NCI-H510A (cell line): ENCODE measurements at regions not wholly inside any gene's neighbourhood (a gene's known extent, or its start where the extent isn't known, plus 50 kb on each side); places are given as distances from the start of the nearest gene placed in this dataset.
"Not testable (repeated sequence)": the region's sequence is repeated elsewhere in the genome, so short reads cannot be mapped to it uniquely, and the experiment has no call there.

ENCODE experiments used
- DNase-seq: peaks from one replicate; lab custom pipeline; 2025; lab: John Stamatoyannopoulos, UW

DNA sequence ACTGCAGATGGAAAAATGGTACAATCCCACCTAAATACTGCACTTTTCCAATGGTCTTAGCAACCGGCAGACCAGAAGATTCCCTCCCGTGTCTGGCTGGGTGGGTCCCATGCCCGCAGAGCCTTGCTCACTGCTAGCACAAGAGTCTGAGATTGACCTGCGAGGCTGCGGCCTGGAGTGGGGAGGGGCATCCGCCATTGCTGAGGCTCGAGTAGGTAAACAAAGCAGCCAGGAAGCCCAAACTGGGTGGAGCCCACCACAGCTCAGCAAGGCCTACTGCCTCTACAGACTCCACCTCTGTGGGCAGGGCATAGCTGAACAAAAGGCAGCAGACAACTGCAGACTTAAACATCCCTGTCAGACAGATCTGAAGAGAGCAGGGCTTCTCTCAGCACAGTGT is 221.6 kb upstream of the CTNND2 start:
- DNase-seq, result no peak

DNA sequence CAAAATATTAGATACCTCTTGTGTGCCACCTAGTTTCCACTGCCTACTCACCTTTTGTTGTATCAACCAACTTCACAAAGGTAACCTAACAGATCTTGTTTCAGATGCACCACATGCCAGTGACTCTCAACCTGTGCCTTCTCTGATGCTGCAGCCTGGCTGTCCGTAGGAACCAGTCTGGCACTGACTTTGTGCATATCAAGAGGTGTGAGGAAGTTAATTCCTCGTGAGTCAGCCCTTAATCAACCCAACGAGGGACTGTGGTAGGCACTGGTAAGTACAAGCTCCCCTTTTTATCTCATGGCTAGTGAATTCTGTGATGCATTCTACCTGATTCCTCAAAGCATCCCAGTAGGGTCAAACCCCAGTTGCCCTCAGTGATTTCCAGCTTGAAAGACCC is 215.4 kb upstream of the CTNND2 start:
- no peak for DNase-seq

DNA sequence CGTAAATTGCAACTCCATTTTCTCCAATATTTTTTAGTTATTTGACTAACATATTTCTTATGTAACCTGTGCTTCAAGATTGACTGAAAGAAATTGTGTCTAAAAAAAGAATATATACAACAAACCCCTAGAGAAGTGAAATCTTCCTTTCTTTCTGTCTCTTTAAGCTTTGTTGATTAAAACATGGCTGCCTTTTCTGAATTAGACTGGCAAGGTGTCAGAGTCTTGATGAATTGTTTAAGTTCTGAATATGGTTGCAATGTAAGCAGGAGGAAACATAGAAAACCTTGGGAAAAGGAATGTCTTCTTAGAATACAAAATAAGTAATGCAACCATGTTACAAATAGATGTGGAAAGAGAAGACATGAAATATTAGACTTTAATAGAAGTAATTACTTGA is 209.8 kb upstream of the CTNND2 start:
- DNase-seq, result no peak

DNA sequence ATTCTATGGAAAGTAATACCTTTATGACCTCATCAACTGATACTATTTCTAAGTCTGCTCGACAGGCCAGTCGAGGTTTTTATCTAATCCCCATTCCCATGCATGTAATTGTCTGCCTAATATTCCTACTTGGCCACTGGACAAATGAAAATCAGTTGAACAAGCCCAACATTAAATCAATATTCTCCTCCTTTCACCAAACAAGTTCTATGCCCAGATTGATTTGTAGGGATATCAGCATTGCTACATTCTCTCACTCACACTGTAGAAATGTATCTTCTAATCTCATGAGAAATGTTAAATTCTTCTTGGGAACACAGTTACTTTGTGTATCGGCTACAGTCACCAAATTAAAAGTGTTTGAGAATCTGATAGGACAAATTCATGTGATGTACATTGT is 208.8 kb upstream of the CTNND2 start:
- DNase-seq, result no peak

DNA sequence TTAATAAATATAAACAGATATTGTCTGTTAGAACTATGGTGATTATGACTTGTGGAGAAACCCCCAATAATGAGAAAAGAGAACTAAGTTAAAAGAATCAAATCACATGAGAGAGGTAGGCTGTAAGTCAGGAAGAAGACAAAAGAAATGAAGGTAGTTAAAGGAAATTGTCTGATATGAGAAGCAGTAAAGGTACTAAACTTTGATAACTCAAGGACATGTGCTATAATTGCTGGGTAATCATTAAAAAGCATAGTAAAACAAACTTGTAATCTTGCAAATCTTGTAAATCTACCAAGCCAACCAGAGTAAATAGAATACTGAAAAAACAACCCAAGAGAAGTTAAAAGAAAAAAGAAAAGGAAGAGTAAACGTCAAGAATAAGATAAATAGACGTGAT is 207.0 kb upstream of the CTNND2 start:
- DNase-seq, result no peak

DNA sequence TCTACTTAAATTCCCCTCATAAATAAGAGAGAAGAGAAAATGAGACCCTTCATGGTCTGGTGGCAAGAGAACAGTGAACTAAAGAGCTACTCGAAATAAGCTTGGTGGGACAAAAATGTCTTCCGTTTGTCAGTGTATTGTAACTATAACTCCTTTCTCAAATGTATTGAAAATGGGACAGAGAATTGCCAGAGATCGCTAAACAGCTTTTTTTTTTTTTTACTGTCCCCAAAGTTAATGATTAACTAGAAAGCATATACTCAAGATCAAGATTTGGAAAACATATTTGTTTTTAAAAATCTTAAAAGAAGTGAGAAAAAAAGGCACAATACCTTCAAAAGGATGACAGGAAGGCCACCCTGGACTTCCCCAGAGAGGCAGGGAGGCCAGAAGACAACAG is 206.4 kb upstream of the CTNND2 start:
- DNase-seq, result no peak

DNA sequence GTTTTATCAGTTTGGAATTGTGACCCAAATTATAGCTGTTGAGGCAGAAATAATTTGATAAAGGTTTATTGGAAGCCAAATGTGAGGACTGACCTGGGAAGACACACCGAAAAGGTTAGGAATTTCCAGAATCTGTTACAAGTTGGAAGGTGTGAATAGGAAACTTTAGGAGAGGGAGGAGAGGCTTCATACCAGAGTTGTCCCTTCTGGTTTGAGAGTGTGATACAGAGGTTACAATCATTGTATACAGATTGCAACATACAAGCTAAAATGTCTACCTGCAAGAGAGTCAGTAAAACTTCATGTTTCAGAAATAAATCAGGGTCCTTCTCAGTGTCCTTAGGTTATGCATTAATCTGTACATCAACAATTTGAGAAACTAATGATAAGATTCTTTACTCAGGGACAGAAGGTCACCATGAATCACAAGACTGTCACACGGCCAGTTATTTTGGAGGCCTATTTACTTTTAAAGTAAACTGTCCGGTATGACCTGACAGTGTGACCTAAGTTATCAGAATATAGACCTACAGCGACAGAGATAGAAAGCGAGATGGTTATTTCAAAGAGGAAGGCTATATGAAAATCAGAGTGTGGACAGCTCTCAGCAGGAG is 204.9 kb upstream of the CTNND2 start:
- no peak for DNase-seq

DNA sequence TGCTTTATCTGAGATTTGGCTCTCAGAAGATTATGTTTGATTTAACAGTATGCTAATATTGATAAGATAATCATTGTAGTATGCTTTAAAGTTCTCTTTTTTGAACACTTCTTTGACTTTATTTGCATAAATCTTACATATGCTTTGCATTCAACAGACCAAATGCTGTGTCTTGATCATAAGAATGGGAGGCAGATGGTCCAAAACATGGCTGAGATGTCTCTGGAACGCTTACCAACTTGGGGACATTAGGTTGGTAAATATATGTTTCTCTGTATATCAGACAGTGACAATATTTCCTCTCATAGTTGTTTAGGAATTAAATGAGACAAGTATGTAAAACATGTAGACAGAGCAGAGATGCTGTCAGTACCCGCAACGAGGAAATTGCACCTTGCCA is 197.9 kb upstream of the CTNND2 start:
- no peak for DNase-seq

DNA sequence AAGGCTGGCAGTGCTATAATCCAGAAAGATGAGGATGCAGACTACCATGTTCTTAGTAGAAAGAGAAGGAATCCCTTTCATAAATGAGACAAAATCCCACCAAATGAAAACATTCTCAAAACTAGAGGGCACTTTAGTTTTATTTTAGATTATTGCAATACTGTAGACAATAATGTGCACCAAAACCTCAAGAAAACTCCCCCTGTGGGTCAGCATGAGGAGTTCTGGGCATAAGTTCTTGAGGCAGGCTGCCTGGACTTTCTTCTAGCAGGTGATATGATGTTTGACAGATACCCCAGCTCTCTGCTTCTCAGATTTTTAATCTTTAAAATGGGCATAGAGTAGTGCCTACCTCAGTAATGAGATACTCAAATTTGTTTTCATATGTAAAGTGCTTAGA is 196.3 kb upstream of the CTNND2 start:
- no peak for DNase-seq

DNA sequence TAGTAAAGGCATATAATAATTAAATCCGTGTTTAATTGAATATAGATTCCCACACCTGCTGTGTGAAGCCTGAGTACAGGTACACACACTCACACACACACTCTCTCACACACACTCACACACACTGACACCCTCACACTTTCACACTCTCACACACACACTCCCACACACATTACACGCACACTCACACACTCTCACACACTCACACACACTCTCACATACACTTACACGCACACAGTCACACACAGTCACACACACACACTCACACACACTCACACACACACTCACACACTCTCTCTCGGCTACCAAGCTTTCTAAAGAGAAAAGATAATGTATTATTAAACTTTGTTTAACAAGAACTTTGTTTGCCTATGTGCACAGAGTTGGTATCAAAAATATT is 195.1 kb upstream of the CTNND2 start:
- DNase-seq, result no peak

DNA sequence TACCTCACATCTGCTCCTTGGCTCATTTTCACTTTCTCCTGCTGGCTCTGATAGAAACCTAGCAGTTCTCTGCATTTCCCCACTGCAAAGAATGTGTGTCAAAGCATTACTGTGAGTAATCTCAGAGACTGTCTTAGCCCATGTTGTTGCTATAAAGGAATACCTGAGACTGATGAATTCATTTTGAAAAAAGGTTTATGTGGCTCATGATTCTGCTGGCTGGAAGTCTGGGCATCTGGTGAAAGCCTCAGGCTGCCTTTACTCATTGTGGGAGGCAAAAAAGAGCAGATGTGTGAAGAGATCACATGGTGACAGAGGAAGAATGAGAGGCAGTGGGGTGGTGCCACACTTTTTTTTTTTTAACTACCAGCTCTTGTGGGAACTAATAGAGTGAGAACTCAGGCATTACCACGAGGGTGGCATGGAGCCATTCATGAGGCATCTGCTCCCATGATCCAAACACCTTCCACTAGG is 191.6 kb upstream of the CTNND2 start:
- peak; percentile 13 for DNase-seq

DNA sequence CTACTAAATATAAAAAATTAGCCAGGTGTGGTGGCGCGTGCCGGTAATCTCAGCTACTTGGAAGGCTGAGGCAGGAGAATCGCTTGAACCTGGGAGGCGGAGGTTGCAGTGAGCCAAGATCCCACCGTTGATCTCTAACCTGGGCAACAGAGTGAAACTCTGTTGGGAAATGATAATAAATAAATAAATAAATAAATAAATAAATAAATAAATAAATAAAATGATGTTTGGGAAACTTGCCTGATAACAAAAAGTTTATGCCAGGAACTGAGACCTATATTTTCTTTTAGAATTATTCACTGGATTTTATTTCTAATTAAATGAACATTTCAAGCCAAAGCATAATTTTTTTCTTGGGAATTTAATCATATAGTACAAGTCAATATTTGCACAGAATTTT is 189.3 kb upstream of the CTNND2 start:
- no peak for DNase-seq

DNA sequence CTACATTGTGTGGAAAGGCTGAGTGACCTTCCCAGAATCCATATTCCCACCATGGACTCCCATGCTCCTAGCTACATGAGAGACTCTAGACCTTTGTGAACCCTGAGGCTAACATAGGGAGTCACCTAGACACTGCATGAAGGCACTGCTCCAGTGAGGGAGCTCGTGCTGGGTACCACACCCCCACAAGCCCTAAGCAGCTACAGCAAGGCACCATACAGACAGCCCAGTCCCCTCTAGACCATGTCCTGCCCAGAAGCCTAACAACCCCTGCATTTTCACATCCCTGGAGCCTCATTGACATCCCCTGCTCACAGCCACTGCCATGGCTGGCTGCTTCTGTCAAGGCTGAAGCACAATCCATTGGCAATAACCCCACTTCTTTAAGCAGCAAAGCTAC is 176.5 kb upstream of the CTNND2 start:
- no peak for DNase-seq

DNA sequence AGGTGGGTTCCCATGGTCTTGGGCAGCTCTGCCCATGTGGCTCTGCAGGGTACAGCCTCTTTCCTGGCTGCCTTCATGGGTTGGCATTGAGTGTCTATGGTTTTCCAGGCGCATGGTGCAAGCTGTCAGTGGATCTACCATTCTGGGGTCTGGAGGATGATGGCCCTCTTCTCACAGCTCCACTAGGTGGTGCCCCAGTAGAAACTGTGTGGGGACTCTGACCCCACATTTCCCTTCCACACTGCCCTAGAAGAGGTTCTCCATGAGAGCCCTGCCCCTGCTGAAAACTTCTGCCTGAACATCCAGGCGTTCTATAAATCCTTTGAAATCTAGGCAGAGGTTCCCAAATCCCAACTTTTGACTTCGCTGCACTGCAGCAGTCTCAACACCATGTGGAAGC is 174.0 kb upstream of the CTNND2 start:
- DNase-seq, result not testable (repeated sequence)

DNA sequence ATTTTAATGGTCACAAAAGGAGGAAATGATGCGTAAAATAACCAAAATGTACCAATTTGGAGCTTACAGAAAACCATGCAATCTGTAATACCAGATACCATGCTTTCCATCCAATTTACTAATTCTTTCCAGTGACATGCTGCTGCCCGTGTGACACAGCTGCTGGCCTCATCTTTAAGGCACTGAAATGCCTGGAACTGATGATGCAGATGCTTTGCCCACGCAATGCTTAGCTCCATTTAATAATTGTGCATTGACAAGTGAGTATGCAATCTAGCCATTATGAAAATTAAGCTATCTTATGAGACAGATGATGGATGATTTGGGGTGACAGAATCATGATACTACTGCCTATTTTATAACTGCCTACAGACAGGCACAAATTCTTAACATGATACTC is 169.2 kb upstream of the CTNND2 start:
- DNase-seq, result no peak

DNA sequence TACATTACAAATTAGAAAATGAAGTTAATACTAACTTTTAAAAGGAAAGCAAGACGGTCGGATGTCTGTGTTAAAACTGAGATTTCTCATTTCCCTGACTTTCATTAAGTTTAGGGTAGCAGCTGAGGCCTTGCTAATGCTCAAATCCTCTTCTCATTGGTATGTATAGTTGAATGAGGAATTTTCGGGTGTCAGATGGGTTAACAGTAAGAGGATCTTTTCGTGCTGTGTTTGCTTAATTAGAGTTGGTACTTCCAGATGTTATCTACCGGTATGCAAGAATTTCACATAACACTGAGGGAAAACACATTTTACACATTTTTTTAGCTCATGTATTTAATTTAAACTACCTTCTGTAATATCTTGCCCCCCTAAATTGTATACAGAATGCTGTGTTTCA is 168.2 kb upstream of the CTNND2 start:
- no peak for DNase-seq

DNA sequence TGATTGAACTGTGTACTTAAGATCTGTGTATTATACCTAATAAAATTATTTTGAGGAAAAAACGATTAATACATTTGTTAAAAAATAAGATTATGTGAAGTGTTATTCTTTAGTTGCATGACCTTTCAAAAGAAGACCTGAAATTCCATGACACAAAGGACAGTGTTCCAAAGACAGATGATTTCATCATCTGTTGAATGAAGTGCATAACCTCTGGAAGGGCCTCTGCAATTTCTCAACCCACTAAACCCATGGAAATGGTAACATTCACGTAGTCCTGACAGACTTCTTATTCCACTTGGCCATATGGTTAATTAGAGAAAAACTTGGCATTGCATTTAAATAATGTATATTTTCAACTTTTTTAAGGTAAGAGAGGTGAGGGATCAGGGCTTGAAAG is 167.2 kb upstream of the CTNND2 start:
- no peak for DNase-seq

DNA sequence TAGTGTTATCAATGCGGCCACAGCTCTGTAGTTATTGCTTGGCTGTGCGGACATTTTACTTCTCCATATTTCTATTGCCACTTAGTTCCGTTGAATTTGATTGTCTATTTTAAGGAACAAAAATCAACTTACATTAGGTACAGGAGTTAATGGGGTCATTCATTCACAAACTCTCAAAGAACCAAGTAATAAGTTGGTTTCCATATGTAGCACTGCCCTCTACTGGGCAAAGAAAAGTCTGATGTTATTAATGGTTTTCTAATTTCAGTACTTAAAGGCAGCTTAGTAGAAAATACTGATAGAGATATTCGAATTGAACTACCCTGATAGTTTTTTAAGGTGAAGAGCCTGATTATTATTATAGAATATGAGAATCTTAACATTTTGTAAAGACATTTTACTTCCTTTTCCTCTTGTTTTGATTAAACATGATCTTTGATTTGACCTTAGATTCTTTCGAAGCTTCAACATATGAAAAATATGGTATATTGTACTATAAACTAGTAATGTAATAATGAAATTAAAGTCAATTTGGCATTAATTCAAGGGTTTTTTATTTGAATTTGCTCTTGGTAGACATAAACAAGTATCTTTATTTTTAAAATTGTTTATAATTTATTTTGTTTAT is 119.5 kb upstream of the CTNND2 start:
- no peak for DNase-seq

DNA sequence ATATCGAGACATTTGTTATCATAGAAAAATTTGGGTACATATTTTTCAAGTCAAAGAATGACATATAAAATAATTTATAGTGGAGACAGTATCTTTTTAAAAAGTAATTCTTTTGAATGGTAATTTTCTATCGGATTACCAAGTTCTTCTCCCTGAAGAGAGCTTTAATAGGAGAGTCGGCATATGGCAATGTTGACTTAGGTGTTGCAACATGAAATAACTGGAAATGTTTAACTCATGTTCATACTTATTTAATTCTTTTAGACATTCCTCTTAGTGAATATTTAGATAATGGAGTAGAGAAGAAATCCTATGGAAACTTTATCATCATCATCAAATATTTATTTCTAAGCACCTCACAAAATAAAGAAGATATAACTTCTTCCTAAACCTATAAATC is 118.2 kb upstream of the CTNND2 start:
- no peak for DNase-seq

DNA sequence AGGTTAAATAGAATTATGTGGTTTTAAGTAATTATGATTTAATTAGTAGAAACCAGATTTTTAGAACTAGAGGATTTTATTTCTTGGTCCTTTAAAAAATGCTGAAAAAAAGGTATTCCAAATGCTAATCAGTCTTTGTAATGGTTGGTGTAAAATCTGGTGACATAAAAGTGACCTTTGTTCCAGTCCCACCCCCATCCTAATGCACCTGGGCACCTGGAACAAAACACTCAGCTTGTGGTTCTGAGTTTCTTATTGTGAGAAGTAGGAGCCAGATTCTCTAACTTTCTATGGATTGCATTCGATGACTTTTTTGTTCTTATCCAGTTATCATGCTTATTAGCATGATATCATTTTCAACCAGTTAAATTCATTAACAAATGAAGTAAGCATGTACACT is 115.1 kb upstream of the CTNND2 start:
- DNase-seq, result no peak

DNA sequence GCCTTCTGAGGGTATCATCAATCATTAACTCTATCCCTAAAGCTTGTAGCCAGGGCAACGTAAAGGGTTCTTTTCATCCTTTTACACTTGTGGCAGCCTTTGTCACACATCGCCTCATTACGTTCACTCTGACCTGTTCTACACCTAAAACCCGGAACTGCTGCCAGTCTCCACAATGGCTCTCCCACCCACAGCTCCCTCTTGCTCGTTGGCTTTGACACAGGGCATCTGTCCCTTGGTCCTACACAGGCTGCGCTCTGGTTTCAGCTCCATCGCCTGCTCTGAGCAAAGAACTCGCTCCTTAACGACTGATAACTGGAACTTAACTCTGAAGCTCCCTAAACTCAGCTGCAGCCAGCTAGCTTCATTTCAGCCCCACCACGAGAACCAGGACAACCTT is 112.8 kb upstream of the CTNND2 start:
- no peak for DNase-seq

DNA sequence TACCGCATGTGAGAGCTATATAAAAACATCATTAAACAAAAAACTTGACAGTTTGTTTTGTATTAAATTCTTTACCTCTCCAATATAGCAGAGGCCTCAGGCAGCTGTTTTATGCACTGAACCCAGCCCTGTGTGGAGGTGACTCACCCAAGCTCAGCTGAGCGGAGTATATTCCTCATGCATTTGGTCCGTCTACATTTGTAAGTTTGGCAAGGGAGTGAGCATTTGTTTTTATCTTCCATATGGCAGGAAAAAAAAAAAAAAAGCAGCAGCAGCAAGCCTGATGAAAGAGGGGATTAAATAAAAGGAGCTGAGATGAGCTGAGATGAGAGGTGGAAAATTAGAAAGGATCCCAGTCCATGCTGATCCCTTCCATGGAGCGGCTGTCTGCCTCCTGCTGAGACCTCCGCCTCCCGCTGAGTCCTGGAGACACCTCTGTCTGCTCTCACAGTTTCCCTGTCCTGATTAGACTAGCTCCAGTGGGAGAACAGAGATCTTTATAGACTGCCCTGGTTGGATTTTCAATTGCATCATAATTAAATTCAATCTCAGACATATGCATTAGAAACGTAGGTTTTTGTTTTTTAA is 112.0 kb upstream of the CTNND2 start:
- no peak for DNase-seq

DNA sequence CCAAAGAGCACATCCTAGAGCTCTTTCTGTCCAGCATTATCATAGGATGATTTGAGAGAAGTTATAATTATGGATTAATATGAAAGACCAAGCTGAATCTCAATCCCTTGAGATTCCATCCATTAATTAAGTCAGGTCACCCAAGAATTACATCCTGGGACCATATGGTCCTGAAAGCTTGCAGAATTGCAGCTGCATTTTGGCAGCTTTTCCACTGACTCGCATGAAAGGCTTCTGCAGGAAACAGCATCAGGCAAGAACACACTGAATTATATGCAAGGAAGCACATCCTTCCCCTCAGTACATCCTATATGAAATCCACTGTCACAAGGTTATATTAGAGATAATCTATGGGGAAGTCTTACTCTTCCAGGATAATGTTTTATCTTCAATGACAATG is 109.1 kb upstream of the CTNND2 start:
- no peak for DNase-seq

DNA sequence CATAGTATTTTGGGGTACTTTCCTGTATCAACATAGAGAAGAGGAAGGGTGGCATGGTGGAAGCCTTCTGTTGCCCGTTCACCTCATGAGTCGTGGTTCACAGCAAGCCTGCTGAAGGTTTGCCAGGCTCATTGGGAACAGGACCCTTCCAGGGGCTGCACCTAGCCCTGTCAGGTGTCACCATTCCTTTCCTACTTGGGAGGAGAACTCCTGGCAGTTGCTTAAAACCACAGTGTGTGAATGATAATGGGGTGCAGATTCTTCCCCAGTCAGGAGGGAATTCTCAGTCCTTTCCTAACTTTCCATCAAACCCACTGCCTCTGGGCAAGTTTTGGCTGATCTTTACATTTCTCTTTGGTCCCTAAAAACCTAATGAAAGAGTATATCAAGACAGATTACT is 99.4 kb upstream of the CTNND2 start:
- no peak for DNase-seq
